Prostate gland (tissue), 2 donors: ENCODE measurements at regions not wholly inside any gene's neighbourhood (a gene's known extent, or its start where the extent isn't known, plus 50 kb on each side); places are given as distances from the start of the nearest gene placed in this dataset.

ENCODE experiments used
- POLR2AphosphoS5 ChIP-seq: sonication (generic); formaldehyde crosslinking; IDR thresholded peaks from one replicate; pipeline ENCODE4 v1.6.1; 2017; ENCODE audit warnings: antibody characterized with exemption
- TF ChIP-seq, protein P1 (sequence below), 4 experiments: fragments of 200-600 bp in 2 of 4; fragments of 450-650 bp in 2 of 4; sonication (generic) in 2 of 4; IDR thresholded peaks; 1 replicate in 3 of 4; 2 replicates in 1 of 4; pipeline ENCODE4 v1.5.1; 2016 to 2019; ENCODE audit warnings: antibody characterized with exemption in 4 of 4, mild to moderate bottlenecking in 2 of 4, moderate library complexity in 2 of 4

DNA sequence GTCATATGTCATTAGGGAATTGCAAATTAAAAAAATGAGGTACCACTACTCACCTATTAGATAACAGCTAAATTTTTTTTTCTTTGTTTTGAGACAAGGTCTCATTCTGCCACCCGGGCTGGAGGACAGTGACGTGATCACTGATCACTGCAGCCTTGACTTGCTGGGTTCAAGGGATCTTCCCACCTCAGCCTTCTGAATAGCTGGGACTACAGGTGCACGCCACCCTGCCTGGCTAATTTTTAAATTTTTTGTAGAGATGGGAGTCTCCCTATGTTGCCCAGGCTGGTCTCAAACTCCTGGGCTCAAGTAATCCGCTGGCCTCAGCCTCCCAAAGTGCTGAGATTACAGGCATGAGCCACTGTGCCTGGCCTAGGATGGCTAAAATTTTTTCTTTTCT lies 57.1 kb upstream of the NCOA3 start:
- TF ChIP-seq, protein P1, sequence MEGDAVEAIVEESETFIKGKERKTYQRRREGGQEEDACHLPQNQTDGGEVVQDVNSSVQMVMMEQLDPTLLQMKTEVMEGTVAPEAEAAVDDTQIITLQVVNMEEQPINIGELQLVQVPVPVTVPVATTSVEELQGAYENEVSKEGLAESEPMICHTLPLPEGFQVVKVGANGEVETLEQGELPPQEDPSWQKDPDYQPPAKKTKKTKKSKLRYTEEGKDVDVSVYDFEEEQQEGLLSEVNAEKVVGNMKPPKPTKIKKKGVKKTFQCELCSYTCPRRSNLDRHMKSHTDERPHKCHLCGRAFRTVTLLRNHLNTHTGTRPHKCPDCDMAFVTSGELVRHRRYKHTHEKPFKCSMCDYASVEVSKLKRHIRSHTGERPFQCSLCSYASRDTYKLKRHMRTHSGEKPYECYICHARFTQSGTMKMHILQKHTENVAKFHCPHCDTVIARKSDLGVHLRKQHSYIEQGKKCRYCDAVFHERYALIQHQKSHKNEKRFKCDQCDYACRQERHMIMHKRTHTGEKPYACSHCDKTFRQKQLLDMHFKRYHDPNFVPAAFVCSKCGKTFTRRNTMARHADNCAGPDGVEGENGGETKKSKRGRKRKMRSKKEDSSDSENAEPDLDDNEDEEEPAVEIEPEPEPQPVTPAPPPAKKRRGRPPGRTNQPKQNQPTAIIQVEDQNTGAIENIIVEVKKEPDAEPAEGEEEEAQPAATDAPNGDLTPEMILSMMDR (IDR thresholded peaks at IDR 0.05), result no peak
- no peak for TF ChIP-seq POLR2AphosphoS5
